HCT116 (cell line): ENCODE measurements at regions not wholly inside any gene's neighbourhood (a gene's known extent, or its start where the extent isn't known, plus 50 kb on each side); places are given as distances from the start of the nearest gene placed in this dataset.

Experiments used
- ATAC-seq: fragments of 200-7000 bp; cut with Tn5 transposase; 2 replicates; pipeline ENCODE4 v1.9.1; 2020; ENCODE audit warnings: mild to moderate bottlenecking, moderate library complexity
- BruUV-seq: library from RNA; stranded (reverse); fragments of 400-500 nt; replicated peaks from 2 replicates; lab custom pipeline; 2021; lab: Mats Ljungman, UMichigan
- CTCF ChIA-PET: fragments of 300-600 bp; sonication (Branson Sonifier 250); formaldehyde crosslinking; loops from one replicate; lab custom pipeline; 2021; ENCODE audit warnings: antibody characterized with exemption; lab: Charles Lee
- POLR2A ChIA-PET: fragments of 300-600, 350-600 bp; sonication (Branson Sonifier 250); formaldehyde crosslinking; loops from one replicate; lab custom pipeline; 2021; ENCODE audit warnings: antibody characterized with exemption; lab: Charles Lee
- RAD21 ChIA-PET, 2 experiments: fragments of 300-600 bp; sonication (Branson Sonifier 250); formaldehyde crosslinking; loops; one replicate each; lab custom pipeline; 2023; ENCODE audit warnings: low total read pairs in 2 of 2; ENCODE audit not compliant: uncharacterized antibody in 2 of 2, unreplicated experiment in 2 of 2, low non-redundant PET in 1 of 2; lab: Charles Lee
- DNase-seq: peaks from one replicate; pipeline ENCODE4 v3.0.0-alpha.2; 2010; ENCODE audit warnings: low read depth, low spot score
- H2AFZ ChIP-seq: fragments of 200-600 bp; shearing (Covaris generic), sonication (generic); 2 replicates; pipeline ENCODE4 v1.6.1; 2017; ENCODE audit warnings: low read depth, mixed run types, mixed read lengths, antibody characterized with exemption, low read length; ENCODE audit not compliant: poor library complexity, severe bottlenecking
- H3K27ac ChIP-seq: 2 replicates; pipeline ENCODE4 v1.5.1; 2012; ENCODE audit warnings: low read depth, low read length
- H3K27me3 ChIP-seq: fragments of 200-600 bp; sonication (generic); 2 replicates; pipeline ENCODE4 v1.6.1; 2016; ENCODE audit warnings: mixed run types, low read length, mixed read lengths; ENCODE audit not compliant: insufficient read depth
- H3K36me3 ChIP-seq, 2 experiments: fragments of 200-500 bp in 1 of 2; fragments of 200-600 bp in 1 of 2; sonication (Bioruptor generic) in 1 of 2; sonication (generic) in 1 of 2; 2 replicates each; pipeline versions ENCODE4 v1.5.1 to v1.6.1; 2014 to 2016; ENCODE audit warnings: low read length in 2 of 2, inconsistent platforms in 1 of 2, mixed read lengths in 1 of 2, mixed run types in 1 of 2; ENCODE audit not compliant: insufficient read depth in 2 of 2, control insufficient read depth in 1 of 2
- H3K4me1 ChIP-seq, 2 experiments: fragments of 200-600 bp in 1 of 2; sonication (generic) in 1 of 2; 2 replicates each; pipeline versions ENCODE4 v1.5.1 to v1.6.1; 2012 to 2017; ENCODE audit warnings: low read length in 2 of 2, inconsistent platforms in 1 of 2, mild to moderate bottlenecking in 1 of 2, mixed read lengths in 1 of 2, mixed run types in 1 of 2, moderate library complexity in 1 of 2; ENCODE audit not compliant: insufficient read depth in 2 of 2, control insufficient read depth in 1 of 2
- H3K4me2 ChIP-seq: fragments of 200-600 bp; sonication (generic); 2 replicates; pipeline ENCODE4 v1.6.1; 2017; ENCODE audit warnings: mixed run types, low read length, mixed read lengths
- H3K4me3 ChIP-seq, 2 experiments: fragments of 200-600 bp in 1 of 2; sonication (generic) in 1 of 2; replicated peaks in 1 of 2; 2 replicates each; pipeline ENCODE4 v1.5.1; 2011 to 2016; ENCODE audit warnings: low read length in 2 of 2, control low read depth in 1 of 2, low read depth in 1 of 2, mild to moderate bottlenecking in 1 of 2, mixed read lengths in 1 of 2, mixed run types in 1 of 2
- H3K79me2 ChIP-seq: fragments of 200-600 bp; sonication (generic); 2 replicates; pipeline ENCODE4 v1.6.1; 2017; ENCODE audit warnings: mild to moderate bottlenecking, mixed run types, low read length, moderate library complexity, mixed read lengths; ENCODE audit not compliant: insufficient read depth
- H3K9ac ChIP-seq: fragments of 200-600 bp; sonication (generic); 2 replicates; pipeline ENCODE4 v1.6.1; 2016; ENCODE audit warnings: low read length, mixed read lengths
- H3K9me2 ChIP-seq: fragments of 200-600 bp; sonication (generic), shearing (Covaris generic); 2 replicates; pipeline ENCODE4 v1.6.1; 2017; ENCODE audit warnings: mixed run types, mild to moderate bottlenecking, moderate library complexity; ENCODE audit not compliant: insufficient read depth
- H3K9me3 ChIP-seq, 2 experiments: fragments of 200-500 bp in 1 of 2; fragments of 200-600 bp in 1 of 2; sonication (Bioruptor generic) in 1 of 2; sonication (generic) in 1 of 2; 2 replicates each; pipeline ENCODE4 v1.6.1; 2014 to 2017; ENCODE audit warnings: low read length in 2 of 2, mixed read lengths in 2 of 2, inconsistent platforms in 1 of 2, low read depth in 1 of 2, mild to moderate bottlenecking in 1 of 2, mixed run types in 1 of 2, moderate library complexity in 1 of 2; ENCODE audit not compliant: control insufficient read depth in 1 of 2, insufficient read depth in 1 of 2
- H4K20me1 ChIP-seq: fragments of 200-600 bp; sonication (generic), shearing (Covaris generic); 2 replicates; pipeline ENCODE4 v1.6.1; 2017; ENCODE audit warnings: mixed run types, mild to moderate bottlenecking, moderate library complexity; ENCODE audit not compliant: insufficient read depth
- CBX3 ChIP-seq: IDR thresholded peaks from 2 replicates; pipeline ENCODE4 v1.6.1; 2012; ENCODE audit warnings: low read depth
- EZH2phosphoT487 ChIP-seq: fragments of 200-600 bp; IDR thresholded peaks from 2 replicates; pipeline ENCODE4 v1.6.1; 2018; ENCODE audit warnings: antibody characterized with exemption, borderline replicate concordance
- POLR2AphosphoS5 ChIP-seq: IDR thresholded peaks from 2 replicates; pipeline ENCODE4 v1.6.1; 2011; ENCODE audit warnings: mild to moderate bottlenecking, low read depth, low read length, moderate library complexity
- RAD21 ChIP-seq: IDR thresholded peaks from 2 replicates; pipeline ENCODE4 v1.6.1; 2012; ENCODE audit warnings: low read depth, mild to moderate bottlenecking
- REST ChIP-seq: IDR thresholded peaks from 2 replicates; pipeline ENCODE4 v1.6.1; 2012; ENCODE audit warnings: low read depth
- SIN3A ChIP-seq: IDR thresholded peaks from 2 replicates; pipeline ENCODE4 v1.6.1; 2012; ENCODE audit warnings: low read depth
- SP1 ChIP-seq: IDR thresholded peaks from 2 replicates; pipeline ENCODE4 v1.6.1; 2012; ENCODE audit warnings: low read depth
- ZNF274 ChIP-seq: fragments of 200-500 bp; sonication (Bioruptor generic); IDR thresholded peaks from 2 replicates; pipeline ENCODE4 v1.6.1; 2014; ENCODE audit warnings: mild to moderate bottlenecking, low read depth, low read length, inconsistent platforms
- intact Hi-C: fragments of 100-400 bp; cut with micrococcal nuclease; formaldehyde crosslinking; loops from 2 replicates; pipeline ENCODE4 v1.10.0; 2022
- TF ChIP-seq, protein P1 (sequence below): IDR thresholded peaks from 2 replicates; pipeline ENCODE4 v1.6.1; 2012

DNA sequence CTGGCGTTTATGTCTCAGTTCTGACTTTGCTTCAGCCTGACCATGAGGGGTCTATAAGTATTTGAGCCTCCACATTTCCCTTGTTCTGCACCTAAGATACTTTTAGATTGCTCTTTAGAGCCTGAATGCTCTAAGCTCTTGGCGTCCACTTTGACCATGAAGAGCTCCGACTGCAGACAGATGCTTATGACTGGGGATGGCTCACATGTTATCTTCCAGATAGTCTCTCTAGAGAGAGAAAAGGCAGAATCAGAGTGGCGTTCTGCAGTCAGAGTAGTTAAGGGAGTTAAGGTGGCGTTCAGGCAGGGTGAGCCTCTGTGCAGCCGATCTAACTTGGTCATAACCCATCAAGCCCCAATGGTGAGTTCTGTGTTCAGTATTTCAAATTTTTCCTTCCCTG lies 487.9 kb upstream of the NR2F2 start:
- Histone ChIP-seq H4K20me1 (no peaks in the 10 kb centered on the region), H3K79me2 (no peaks in the 10 kb centered on the region), H3K27me3 (no peaks in the 10 kb centered on the region), H2AFZ (no peak overlapping the region), H3K27ac (no peak overlapping the region), H3K36me3 (no peaks in the 10 kb centered on the region), H3K4me3 (no peak overlapping the region), H3K4me2 (no peak overlapping the region), H3K9me3 (no peaks in the 10 kb centered on the region), H3K4me1 (no peaks in the 10 kb centered on the region), H3K9me2 (no peaks in the 10 kb centered on the region), H3K9ac (no peak overlapping the region)
- DNase-seq (no peak), ATAC-seq (no peak)
- TF ChIP-seq REST (no peak), CBX3 (no peak), SIN3A (no peak), POLR2AphosphoS5 (no peak), RAD21 (no peak), EZH2phosphoT487 (no peak), ZNF274 (no peak), SP1 (no peak)
- TF ChIP-seq, protein P1, sequence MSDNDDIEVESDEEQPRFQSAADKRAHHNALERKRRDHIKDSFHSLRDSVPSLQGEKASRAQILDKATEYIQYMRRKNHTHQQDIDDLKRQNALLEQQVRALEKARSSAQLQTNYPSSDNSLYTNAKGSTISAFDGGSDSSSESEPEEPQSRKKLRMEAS, result no peak
- intact Hi-C loops, result no loop called here
- RAD21 ChIA-PET, result no interaction called here
- CTCF ChIA-PET, result no interaction called here
- POLR2A ChIA-PET, result no interaction called here
- no TSS peak for BruUV-seq
